Smooth muscle cell (in vitro differentiated cells): ENCODE measurements at regions not wholly inside any gene's neighbourhood (a gene's known extent, or its start where the extent isn't known, plus 50 kb on each side); places are given as distances from the start of the nearest gene placed in this dataset.

ENCODE experiments used
- DNase-seq: peaks from one replicate; lab custom pipeline; 2025; ENCODE audit not compliant: unreplicated experiment; lab: John Stamatoyannopoulos, UW
- H2AFZ ChIP-seq: fragments of 200-600 bp; sonication (generic); 2 replicates; pipeline ENCODE4 v1.6.0; 2016; ENCODE audit warnings: antibody characterized with exemption, low read depth, mild to moderate bottlenecking
- H3F3A ChIP-seq: fragments of 200-600 bp; sonication (generic); 2 replicates; pipeline ENCODE4 v1.6.0; 2017; ENCODE audit warnings: antibody characterized with exemption, low read depth
- H3K27ac ChIP-seq: fragments of 200-600 bp; sonication (generic); 2 replicates; pipeline ENCODE4 v1.5.1; 2016; ENCODE audit warnings: low read depth, mild to moderate bottlenecking
- H3K27me3 ChIP-seq: fragments of 200-600 bp; sonication (generic); 2 replicates; pipeline ENCODE4 v1.6.1; 2016; ENCODE audit warnings: low read depth, mild to moderate bottlenecking
- H3K36me3 ChIP-seq: fragments of 200-600 bp; sonication (generic); 2 replicates; pipeline ENCODE4 v1.5.1; 2016; ENCODE audit warnings: low read depth
- H3K4me1 ChIP-seq: fragments of 200-600 bp; sonication (generic); 2 replicates; pipeline ENCODE4 v1.5.1; 2016; ENCODE audit warnings: low read depth
- H3K4me2 ChIP-seq: fragments of 200-600 bp; sonication (generic); 2 replicates; pipeline ENCODE4 v1.6.0; 2016; ENCODE audit warnings: mild to moderate bottlenecking
- H3K4me3 ChIP-seq: fragments of 200-600 bp; sonication (generic); 2 replicates; pipeline ENCODE4 v1.5.1; 2016; ENCODE audit warnings: mild to moderate bottlenecking
- H3K79me2 ChIP-seq: fragments of 200-600 bp; sonication (generic); 2 replicates; pipeline ENCODE4 v1.6.0; 2016; ENCODE audit warnings: low read depth, mild to moderate bottlenecking
- H3K9ac ChIP-seq: fragments of 200-600 bp; sonication (generic); 2 replicates; pipeline ENCODE4 v1.6.0; 2016; ENCODE audit warnings: low read depth
- H3K9me3 ChIP-seq: fragments of 200-600 bp; sonication (generic); replicated peaks from 2 replicates; pipeline ENCODE4 v1.5.1; 2016; ENCODE audit warnings: low read depth
- H4K20me1 ChIP-seq: fragments of 200-600 bp; sonication (generic); 2 replicates; pipeline ENCODE4 v1.6.0; 2016; ENCODE audit warnings: low read depth
- CTCF ChIP-seq: fragments of 200-600 bp; sonication (generic); IDR thresholded peaks from 2 replicates; pipeline ENCODE4 v1.5.1; 2017; ENCODE audit warnings: borderline replicate concordance, mild to moderate bottlenecking, antibody characterized with exemption; ENCODE audit not compliant: insufficient read depth, poor library complexity, severe bottlenecking
- WGBS: methylation state at CpG from one replicate; pipeline ENCODE4 v1.1.7; 2016; ENCODE audit warnings: low lambda C conversion rate; 5-methylcytosine and 5-hydroxymethylcytosine counted together

- Histone ChIP-seq H3K4me2 (no peak overlapping the region), H3K27ac (no peak overlapping the region), H2AFZ (no peak overlapping the region), H3F3A (no peaks in the 10 kb centered on the region), H3K4me3 (no peak overlapping the region), H3K9ac (no peak overlapping the region), H3K9me3 (no peaks in the 10 kb centered on the region), H4K20me1 (no peaks in the 10 kb centered on the region), H3K36me3 (no peaks in the 10 kb centered on the region), H3K4me1 (no peaks in the 10 kb centered on the region), H3K79me2 (no peaks in the 10 kb centered on the region), H3K27me3 (no peaks in the 10 kb centered on the region)
- peak; percentile 91 for TF ChIP-seq CTCF
- 40% methylated on average over 2 of the region's 2 CpGs for WGBS
- DNase-seq, result no peak
These were observed 383.2 kb upstream of the SGCD start for GRCh38 chr5:155943516-155944407.

- 55% methylated on average over 4 of the region's 4 CpGs for WGBS
- no peaks in the 10 kb centered on the region for H3K4me1 ChIP-seq
- TF ChIP-seq CTCF, result no peak
- H3K4me3 ChIP-seq, result no peak overlapping the region
- no peaks in the 10 kb centered on the region for H3K27me3 ChIP-seq
- no peaks in the 10 kb centered on the region for H3K36me3 ChIP-seq
- H3K4me2 ChIP-seq, result no peak overlapping the region
- no peak overlapping the region for H2AFZ ChIP-seq
- no peak overlapping the region for H3K27ac ChIP-seq
- no peaks in the 10 kb centered on the region for H4K20me1 ChIP-seq
- H3K9ac ChIP-seq, result no peak overlapping the region
- H3F3A ChIP-seq, result no peaks in the 10 kb centered on the region
- no peaks in the 10 kb centered on the region for H3K79me2 ChIP-seq
- H3K9me3 ChIP-seq, result no peaks in the 10 kb centered on the region
- no peak for DNase-seq
These were observed 379.4 kb upstream of the SGCD start for GRCh38 chr5:155947394-155948062.

- no peaks in the 10 kb centered on the region for H3K9me3 ChIP-seq
- no peak overlapping the region for H2AFZ ChIP-seq
- no peaks in the 10 kb centered on the region for H3K79me2 ChIP-seq
- DNase-seq, result no peak
- TF ChIP-seq CTCF, result no peak
- H3K27ac ChIP-seq, result no peak overlapping the region
- H3F3A ChIP-seq, result no peaks in the 10 kb centered on the region
- no peaks in the 10 kb centered on the region for H3K36me3 ChIP-seq
- H3K9ac ChIP-seq, result no peak overlapping the region
- no peaks in the 10 kb centered on the region for H3K4me1 ChIP-seq
- no peak overlapping the region for H3K4me2 ChIP-seq
- H4K20me1 ChIP-seq, result no peaks in the 10 kb centered on the region
- no peak overlapping the region for H3K4me3 ChIP-seq
- H3K27me3 ChIP-seq, result no peaks in the 10 kb centered on the region
- 92% methylated on average over 3 of the region's 3 CpGs for WGBS
These were observed 378.4 kb upstream of the SGCD start for GRCh38 chr5:155948576-155948975.
